IMR-90 (cell line): ENCODE measurements at regions not wholly inside any gene's neighbourhood (a gene's known extent, or its start where the extent isn't known, plus 50 kb on each side); places are given as distances from the start of the nearest gene placed in this dataset.

ENCODE experiments used
- ATAC-seq: fragments of 200-7000 bp; cut with Tn5 transposase; 2 replicates; pipeline ENCODE4 v1.9.1; 2020; ENCODE audit warnings: low read depth, mild to moderate bottlenecking, moderate library complexity
- BruUV-seq: library from RNA; stranded (reverse); fragments of 400-500 nt; replicated peaks from 2 replicates; lab custom pipeline; 2021; lab: Mats Ljungman, UMichigan
- CTCF ChIA-PET: fragments of 300-600 bp; formaldehyde crosslinking; extraction: SDS; loops from one replicate; lab custom pipeline; 2021; ENCODE audit warnings: antibody characterized with exemption; lab: Yijun Ruan, JAX
- POLR2A ChIA-PET: fragments of 300-600 bp; sonication (Branson Sonifier 250); formaldehyde crosslinking; loops from one replicate; lab custom pipeline; 2022; ENCODE audit warnings: antibody characterized with exemption; ENCODE audit not compliant: unreplicated experiment; lab: Charles Lee
- DNase-seq: peaks from one replicate; pipeline ENCODE4 v3.0.0; 2013
- H2AFZ ChIP-seq: replicated peaks from 2 replicates; pipeline ENCODE3; 2013; ENCODE audit warnings: low read length, mild to moderate bottlenecking; ENCODE audit not compliant: poor library complexity
- H2AK5ac ChIP-seq: 2 replicates; pipeline ENCODE4 v1.6.1; 2013; ENCODE audit warnings: low read depth, low read length, inconsistent platforms
- H2AK9ac ChIP-seq: replicated peaks from 2 replicates; pipeline ENCODE3; 2013; ENCODE audit warnings: mild to moderate bottlenecking, low read depth, low read length, moderate library complexity; ENCODE audit not compliant: poor library complexity
- H2BK120ac ChIP-seq: 2 replicates; pipeline ENCODE4 v1.6.1; 2013; ENCODE audit warnings: low read depth, low read length, inconsistent platforms
- H2BK15ac ChIP-seq: 3 replicates; pipeline ENCODE4 v1.6.1; 2013; ENCODE audit warnings: low read depth, low read length, inconsistent platforms
- H2BK20ac ChIP-seq: 2 replicates; pipeline ENCODE4 v1.6.1; 2013; ENCODE audit warnings: low read depth, mild to moderate bottlenecking, inconsistent platforms, low read length, moderate library complexity
- H2BK5ac ChIP-seq: 2 replicates; pipeline ENCODE4 v1.6.1; 2013; ENCODE audit warnings: mild to moderate bottlenecking, low read depth, low read length, inconsistent platforms; ENCODE audit not compliant: poor library complexity, severe bottlenecking
- H3K14ac ChIP-seq: replicated peaks from 2 replicates; pipeline ENCODE4 v1.6.1; 2013; ENCODE audit warnings: low read depth, low read length, inconsistent platforms
- H3K18ac ChIP-seq: 2 replicates; pipeline ENCODE4 v1.6.1; 2013; ENCODE audit warnings: low read depth, low read length, control low read depth
- H3K23ac ChIP-seq: 2 replicates; pipeline ENCODE4 v1.6.1; 2013; ENCODE audit warnings: low read depth, low read length, inconsistent platforms
- H3K27ac ChIP-seq: 2 replicates; pipeline ENCODE4 v1.5.1; 2013; ENCODE audit warnings: mild to moderate bottlenecking, control low read depth, low read length; ENCODE audit not compliant: insufficient read depth
- H3K27me3 ChIP-seq: 2 replicates; pipeline ENCODE4 v1.6.1; 2013; ENCODE audit warnings: low read length; ENCODE audit not compliant: control insufficient read depth, insufficient read depth
- H3K36me3 ChIP-seq: 2 replicates; pipeline ENCODE4 v1.6.1; 2013; ENCODE audit warnings: low read length, mixed read lengths; ENCODE audit not compliant: control insufficient read depth, insufficient read depth
- H3K4ac ChIP-seq: 2 replicates; pipeline ENCODE4 v1.6.1; 2013; ENCODE audit warnings: low read depth, low read length, inconsistent platforms
- H3K4me1 ChIP-seq: 2 replicates; pipeline ENCODE4 v1.6.1; 2013; ENCODE audit warnings: low read length, mixed read lengths; ENCODE audit not compliant: control insufficient read depth, insufficient read depth
- H3K4me2 ChIP-seq: 2 replicates; pipeline ENCODE4 v1.6.1; 2013; ENCODE audit warnings: low read depth, mild to moderate bottlenecking, control low read depth, low read length, moderate library complexity
- H3K4me3 ChIP-seq: 2 replicates; pipeline ENCODE4 v1.5.1; 2013; ENCODE audit warnings: low read depth, mild to moderate bottlenecking, control low read depth, low read length, moderate library complexity; ENCODE audit not compliant: insufficient read depth
- H3K56ac ChIP-seq: 2 replicates; pipeline ENCODE4 v1.6.1; 2013; ENCODE audit warnings: low read length, inconsistent platforms; ENCODE audit not compliant: insufficient read depth; ENCODE audit errors: extremely low read depth
- H3K79me1 ChIP-seq, 2 experiments: 2 replicates each; pipeline ENCODE4 v1.6.1; 2013; ENCODE audit warnings: low read length in 2 of 2, inconsistent platforms in 1 of 2, low read depth in 1 of 2
- H3K9ac ChIP-seq: 2 replicates; pipeline ENCODE4 v1.6.1; 2013; ENCODE audit warnings: low read depth, low read length, control low read depth
- H3K9me1 ChIP-seq: 2 replicates; pipeline ENCODE4 v1.6.1; 2013; ENCODE audit warnings: low read length, inconsistent platforms; ENCODE audit not compliant: insufficient read depth
- H3K9me3 ChIP-seq: 2 replicates; pipeline ENCODE4 v1.6.1; 2013; ENCODE audit warnings: low read length; ENCODE audit not compliant: control insufficient read depth, insufficient read depth
- H4K20me1 ChIP-seq: 2 replicates; pipeline ENCODE4 v1.6.1; 2013; ENCODE audit warnings: low read length, inconsistent platforms; ENCODE audit not compliant: insufficient read depth
- H4K5ac ChIP-seq: 2 replicates; pipeline ENCODE4 v1.6.1; 2013; ENCODE audit warnings: mild to moderate bottlenecking, low read depth, low read length, control low read depth
- H4K8ac ChIP-seq, 2 experiments: 2 replicates each; pipeline ENCODE4 v1.6.1; 2013; ENCODE audit warnings: low read depth in 2 of 2, low read length in 2 of 2, control low read depth in 1 of 2, inconsistent platforms in 1 of 2
- H4K91ac ChIP-seq: 2 replicates; pipeline ENCODE4 v1.6.1; 2013; ENCODE audit warnings: low read depth, low read length, inconsistent platforms; ENCODE audit not compliant: insufficient read depth
- BHLHE40 ChIP-seq: fragments of 150-350 bp; IDR thresholded peaks from 2 replicates; pipeline ENCODE4 v1.6.1; 2016; ENCODE audit warnings: mild to moderate bottlenecking, low read depth, low read length
- CEBPB ChIP-seq: IDR thresholded peaks from 2 replicates; pipeline ENCODE4 v1.6.1; 2012; ENCODE audit warnings: low read depth, low read length, improper control_type of control experiment
- CHD1 ChIP-seq: IDR thresholded peaks from 2 replicates; pipeline ENCODE4 v1.6.1; 2012; ENCODE audit warnings: low read depth, low read length, improper control_type of control experiment
- FOS ChIP-seq: fragments of 150-350 bp; IDR thresholded peaks from 2 replicates; pipeline ENCODE4 v1.6.1; 2016; ENCODE audit warnings: low read depth, low read length
- MAFK ChIP-seq: IDR thresholded peaks from 2 replicates; pipeline ENCODE4 v1.6.1; 2012; ENCODE audit warnings: low read depth, low read length, improper control_type of control experiment
- MAZ ChIP-seq: IDR thresholded peaks from 2 replicates; pipeline ENCODE4 v1.6.1; 2012; ENCODE audit warnings: low read depth, mild to moderate bottlenecking, low read length, improper control_type of control experiment, moderate library complexity, borderline replicate concordance
- MXI1 ChIP-seq: IDR thresholded peaks from 2 replicates; pipeline ENCODE4 v1.6.1; 2012; ENCODE audit warnings: low read depth, mild to moderate bottlenecking, low read length, moderate library complexity, borderline replicate concordance
- NFE2L2 ChIP-seq: fragments of 150-350 bp; IDR thresholded peaks from 2 replicates; pipeline ENCODE4 v1.6.1; 2016; ENCODE audit warnings: low read depth, mild to moderate bottlenecking, low read length
- POLR2A ChIP-seq: IDR thresholded peaks from 2 replicates; pipeline ENCODE4 v1.6.1; 2012; ENCODE audit warnings: mild to moderate bottlenecking, low read depth, low read length
- RAD21 ChIP-seq: IDR thresholded peaks from 2 replicates; pipeline ENCODE4 v1.6.1; 2012; ENCODE audit warnings: low read length, improper control_type of control experiment
- RCOR1 ChIP-seq: IDR thresholded peaks from 2 replicates; pipeline ENCODE4 v1.6.1; 2012; ENCODE audit warnings: mild to moderate bottlenecking, low read length, improper control_type of control experiment; ENCODE audit not compliant: insufficient replicate concordance
- RFX5 ChIP-seq: IDR thresholded peaks from 2 replicates; pipeline ENCODE4 v1.8.0; 2012; ENCODE audit warnings: low read depth, mild to moderate bottlenecking, low read length, moderate library complexity
- SMC3 ChIP-seq: fragments of 150-350 bp; IDR thresholded peaks from 2 replicates; pipeline ENCODE4 v1.6.1; 2016; ENCODE audit warnings: low read depth, mild to moderate bottlenecking, antibody characterized with exemption, low read length, moderate library complexity
- WGBS, 2 experiments: methylation state at CpG; one replicate each; pipeline versions ENCODE4 v1.1.5 to v1.1.7; 2013; ENCODE audit warnings: missing lambda C conversion rate in 2 of 2; ENCODE audit not compliant: insufficient read length in 1 of 2; ENCODE audit errors: extremely low coverage in 2 of 2; 5-methylcytosine and 5-hydroxymethylcytosine counted together
- dilution Hi-C: fragments of 300-500 bp; cut with HindIII; formaldehyde crosslinking; loops from one replicate; pipeline ENCODE4 v1.14.3; 2018; ENCODE audit warnings: low sequenced_read_pairs; ENCODE audit not compliant: unreplicated experiment
- in situ Hi-C: fragments of 300-500 bp; cut with MboI; formaldehyde crosslinking; loops from 3 replicates; pipeline ENCODE4 v1.14.3; 2019; ENCODE audit warnings: low sequenced_read_pairs, inconsistent platforms, mixed read lengths
- intact Hi-C: fragments of 100-400 bp; cut with micrococcal nuclease; formaldehyde crosslinking; loops from 2 replicates; pipeline ENCODE4 v1.10.0; 2022
- TF ChIP-seq, protein P1 (sequence below): fragments of 150-350 bp; IDR thresholded peaks from 2 replicates; pipeline ENCODE4 v1.6.1; 2017; ENCODE audit warnings: mild to moderate bottlenecking, antibody characterized with exemption, low read length, low read depth
- TF ChIP-seq, protein P2 (sequence below): conservative IDR thresholded peaks from 2 replicates; pipeline ENCODE4 v1.5.1; 2012; ENCODE audit warnings: mild to moderate bottlenecking, low read depth, low read length, improper control_type of control experiment
- TF ChIP-seq, protein P3 (sequence below): fragments of 150-350 bp; IDR thresholded peaks from 2 replicates; pipeline ENCODE4 v1.6.1; 2016; ENCODE audit warnings: low read depth, mild to moderate bottlenecking, low read length, moderate library complexity, borderline replicate concordance

DNA sequence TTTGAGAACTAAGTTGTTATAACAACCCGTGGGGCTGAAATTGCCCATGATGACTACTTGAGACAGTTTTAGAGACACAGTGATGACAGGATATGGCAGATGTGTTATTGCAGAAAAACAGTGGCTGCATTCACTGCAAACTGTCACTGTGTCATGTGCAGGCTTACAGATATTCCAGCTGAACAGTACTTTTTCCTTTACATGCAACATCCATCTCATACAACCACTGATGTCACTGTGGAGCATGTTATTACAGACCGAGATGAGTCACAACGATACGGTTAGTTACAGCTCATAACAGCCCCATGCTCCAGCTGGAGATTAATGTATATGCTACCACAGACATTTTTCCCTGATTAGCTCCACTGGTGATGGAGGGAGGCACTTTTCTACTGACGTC lies 207.4 kb downstream of the TMA16 start:
- Histone ChIP-seq H2BK20ac (peak overlapping the region; percentile 38; the same call in 1 of the 2 replicates), H2AFZ (peak overlapping the region; percentile 9), H3K27me3 (no peaks in the 10 kb centered on the region), H2BK15ac (no peak overlapping the region), H2BK5ac (peak overlapping the region; percentile 60), H3K4me2 (peak overlapping the region; percentile 48; the same call in 1 of the 2 replicates), H2AK9ac (no peak overlapping the region), H4K8ac (peak overlapping the region in 1 of 2 experiments; percentile 41; a peak in 2 of 4 replicates), H4K5ac (no peak overlapping the region), H4K91ac (no peak overlapping the region), H3K79me1 (no peaks in the 10 kb centered on the region), H3K4me1 (peaks cover 3% of the 10 kb centered on the region; the same call in 1 of the 2 replicates), H2AK5ac (no peak overlapping the region), H3K18ac (peak overlapping the region; percentile 27; the same call in 1 of the 2 replicates), H3K4ac (no peak overlapping the region), H3K9me1 (peaks cover 2% of the 10 kb centered on the region; the same call in 1 of the 2 replicates), H3K27ac (no peak overlapping the region), H3K36me3 (no peaks in the 10 kb centered on the region), H2BK120ac (peak overlapping the region; percentile 70; the same call in 1 of the 2 replicates), H3K23ac (no peak overlapping the region), H3K4me3 (no peak overlapping the region), H4K20me1 (no peaks in the 10 kb centered on the region), H3K14ac (no peak overlapping the region), H3K56ac (no peak overlapping the region), H3K9me3 (no peaks in the 10 kb centered on the region), H3K9ac (no peak overlapping the region)
- intact Hi-C loops: no loop called here
- POLR2A ChIA-PET: no interaction called here
- ATAC-seq (peak; percentile 92), DNase-seq (peak; percentile 98)
- TF ChIP-seq, protein P1, sequence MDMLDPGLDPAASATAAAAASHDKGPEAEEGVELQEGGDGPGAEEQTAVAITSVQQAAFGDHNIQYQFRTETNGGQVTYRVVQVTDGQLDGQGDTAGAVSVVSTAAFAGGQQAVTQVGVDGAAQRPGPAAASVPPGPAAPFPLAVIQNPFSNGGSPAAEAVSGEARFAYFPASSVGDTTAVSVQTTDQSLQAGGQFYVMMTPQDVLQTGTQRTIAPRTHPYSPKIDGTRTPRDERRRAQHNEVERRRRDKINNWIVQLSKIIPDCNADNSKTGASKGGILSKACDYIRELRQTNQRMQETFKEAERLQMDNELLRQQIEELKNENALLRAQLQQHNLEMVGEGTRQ: peak; percentile 26; the same call in 1 of the 2 replicates
- TF ChIP-seq MAZ (no peak), SMC3 (no peak), CHD1 (no peak), BHLHE40 (peak; percentile 57; the same call in 1 of the 2 replicates), MAFK (peak; percentile 32; the same call in 1 of the 2 replicates), RCOR1 (no peak), MXI1 (no peak), FOS (peak; percentile 81), NFE2L2 (no peak), RAD21 (no peak), CEBPB (peak; percentile 63; the same call in 1 of the 2 replicates), POLR2A (no peak), RFX5 (no peak)
- TF ChIP-seq, protein P2, sequence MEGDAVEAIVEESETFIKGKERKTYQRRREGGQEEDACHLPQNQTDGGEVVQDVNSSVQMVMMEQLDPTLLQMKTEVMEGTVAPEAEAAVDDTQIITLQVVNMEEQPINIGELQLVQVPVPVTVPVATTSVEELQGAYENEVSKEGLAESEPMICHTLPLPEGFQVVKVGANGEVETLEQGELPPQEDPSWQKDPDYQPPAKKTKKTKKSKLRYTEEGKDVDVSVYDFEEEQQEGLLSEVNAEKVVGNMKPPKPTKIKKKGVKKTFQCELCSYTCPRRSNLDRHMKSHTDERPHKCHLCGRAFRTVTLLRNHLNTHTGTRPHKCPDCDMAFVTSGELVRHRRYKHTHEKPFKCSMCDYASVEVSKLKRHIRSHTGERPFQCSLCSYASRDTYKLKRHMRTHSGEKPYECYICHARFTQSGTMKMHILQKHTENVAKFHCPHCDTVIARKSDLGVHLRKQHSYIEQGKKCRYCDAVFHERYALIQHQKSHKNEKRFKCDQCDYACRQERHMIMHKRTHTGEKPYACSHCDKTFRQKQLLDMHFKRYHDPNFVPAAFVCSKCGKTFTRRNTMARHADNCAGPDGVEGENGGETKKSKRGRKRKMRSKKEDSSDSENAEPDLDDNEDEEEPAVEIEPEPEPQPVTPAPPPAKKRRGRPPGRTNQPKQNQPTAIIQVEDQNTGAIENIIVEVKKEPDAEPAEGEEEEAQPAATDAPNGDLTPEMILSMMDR: 0 out of 2 replicates have a peak, but pooled peaks have one; percentile 1
- TF ChIP-seq, protein P3, sequence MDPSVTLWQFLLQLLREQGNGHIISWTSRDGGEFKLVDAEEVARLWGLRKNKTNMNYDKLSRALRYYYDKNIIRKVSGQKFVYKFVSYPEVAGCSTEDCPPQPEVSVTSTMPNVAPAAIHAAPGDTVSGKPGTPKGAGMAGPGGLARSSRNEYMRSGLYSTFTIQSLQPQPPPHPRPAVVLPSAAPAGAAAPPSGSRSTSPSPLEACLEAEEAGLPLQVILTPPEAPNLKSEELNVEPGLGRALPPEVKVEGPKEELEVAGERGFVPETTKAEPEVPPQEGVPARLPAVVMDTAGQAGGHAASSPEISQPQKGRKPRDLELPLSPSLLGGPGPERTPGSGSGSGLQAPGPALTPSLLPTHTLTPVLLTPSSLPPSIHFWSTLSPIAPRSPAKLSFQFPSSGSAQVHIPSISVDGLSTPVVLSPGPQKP: no peak
- BruUV-seq: no TSS peak
- in situ Hi-C loops: no loop called here
- dilution Hi-C loops: no loop called here
- CTCF ChIA-PET: interaction anchor here (0.5 kb wide), 1 partner anchor 157 kb away, joined by 4 read pairs; no protein-coding TSS in a partner anchor
- WGBS, 2 experiments: 0% methylated on average over 1 of the region's 5 CpGs; no CpG with 5 or more reads in 1 of the 2 experiments
